Liver (tissue), 8 donors: ENCODE measurements at regions not wholly inside any gene's neighbourhood (a gene's known extent, or its start where the extent isn't known, plus 50 kb on each side); places are given as distances from the start of the nearest gene placed in this dataset.

ENCODE experiments used
- DNase-seq: peaks from one replicate; pipeline ENCODE4 v3.0.0-alpha.2; 2017; ENCODE audit warnings: low spot score
- H3K27ac ChIP-seq, 2 donors: one replicate each; pipeline ENCODE4 v1.7.0; 2013; ENCODE audit warnings: inconsistent platforms in 2 of 2, low read length in 2 of 2, control low read depth in 1 of 2, low read depth in 1 of 2, mild to moderate bottlenecking in 1 of 2
- H3K27me3 ChIP-seq, 4 donors: one replicate each; pipeline versions ENCODE4 v1.6.1 to v1.7.0; 2013; ENCODE audit warnings: low read length in 3 of 4, inconsistent platforms in 1 of 4, mild to moderate bottlenecking in 1 of 4, moderate library complexity in 1 of 4; ENCODE audit not compliant: control insufficient read depth in 4 of 4, insufficient read depth in 4 of 4
- H3K36me3 ChIP-seq, 4 donors: one replicate each; pipeline versions ENCODE4 v1.6.1 to v1.7.0; 2013; ENCODE audit warnings: low read length in 3 of 4, mild to moderate bottlenecking in 3 of 4, low read depth in 1 of 4, moderate library complexity in 1 of 4; ENCODE audit not compliant: control insufficient read depth in 4 of 4, insufficient read depth in 3 of 4
- H3K4me1 ChIP-seq, 4 donors: one replicate each; pipeline versions ENCODE4 v1.6.1 to v1.7.0; 2013; ENCODE audit warnings: low read length in 3 of 4, mild to moderate bottlenecking in 3 of 4, moderate library complexity in 1 of 4; ENCODE audit not compliant: control insufficient read depth in 4 of 4, insufficient read depth in 4 of 4
- H3K4me3 ChIP-seq, 3 donors: one replicate each; pipeline versions ENCODE4 v1.6.1 to v1.7.0; 2013; ENCODE audit warnings: low read length in 3 of 3, control low read depth in 1 of 3, low read depth in 1 of 3, mild to moderate bottlenecking in 1 of 3
- H3K9ac ChIP-seq, 2 donors: one replicate each; pipeline ENCODE4 v1.7.0; 2013; ENCODE audit warnings: low read length in 2 of 2, mild to moderate bottlenecking in 2 of 2, moderate library complexity in 2 of 2, control low read depth in 1 of 2, low read depth in 1 of 2
- H3K9me3 ChIP-seq, 4 donors: one replicate each; pipeline versions ENCODE4 v1.6.1 to v1.7.0; 2013; ENCODE audit warnings: low read length in 3 of 4; ENCODE audit not compliant: control insufficient read depth in 4 of 4
- ATF3 ChIP-seq: IDR thresholded peaks from 2 replicates; pipeline ENCODE4 v1.6.1; 2016; ENCODE audit warnings: antibody characterized with exemption
- CTCF ChIP-seq: fragments of 150-350 bp; IDR thresholded peaks from 2 replicates; pipeline ENCODE4 v1.5.1; 2017; ENCODE audit warnings: improper control_type of control experiment, low read depth, low read length; ENCODE audit not compliant: missing input control
- FOXA1 ChIP-seq: IDR thresholded peaks from 2 replicates; pipeline ENCODE4 v1.6.1; 2016; ENCODE audit warnings: antibody characterized with exemption
- GABPA ChIP-seq, 2 donors: IDR thresholded peaks in 1 of 2; conservative IDR thresholded peaks in 1 of 2; 2 replicates each; pipeline ENCODE4 v1.6.1; 2016; ENCODE audit warnings: antibody characterized with exemption in 2 of 2, mild to moderate bottlenecking in 1 of 2, moderate library complexity in 1 of 2
- HNF4G ChIP-seq: IDR thresholded peaks from 2 replicates; pipeline ENCODE4 v1.6.1; 2016; ENCODE audit warnings: antibody characterized with exemption
- JUND ChIP-seq, 2 donors: IDR thresholded peaks; 2 replicates each; pipeline ENCODE4 v1.6.1; 2016; ENCODE audit warnings: antibody characterized with exemption in 2 of 2
- MAX ChIP-seq: IDR thresholded peaks from 2 replicates; pipeline ENCODE4 v1.6.1; 2016; ENCODE audit warnings: antibody characterized with exemption
- NR2F2 ChIP-seq: IDR thresholded peaks from 2 replicates; pipeline ENCODE4 v1.6.1; 2016; ENCODE audit warnings: antibody characterized with exemption
- RAD21 ChIP-seq, 2 donors: IDR thresholded peaks; 2 replicates each; pipeline ENCODE4 v1.6.1; 2016; ENCODE audit warnings: antibody characterized with exemption in 2 of 2, mild to moderate bottlenecking in 2 of 2
- REST ChIP-seq: IDR thresholded peaks from 2 replicates; pipeline ENCODE4 v1.6.1; 2016; ENCODE audit warnings: antibody characterized with exemption, mild to moderate bottlenecking
- RXRA ChIP-seq, 2 donors: IDR thresholded peaks; 2 replicates each; pipeline ENCODE4 v1.6.1; 2017 to 2018; ENCODE audit warnings: antibody characterized with exemption in 2 of 2, mild to moderate bottlenecking in 1 of 2
- SP1 ChIP-seq: IDR thresholded peaks from 2 replicates; pipeline ENCODE4 v1.6.1; 2018; ENCODE audit warnings: antibody characterized with exemption, mild to moderate bottlenecking
- TAF1 ChIP-seq: conservative IDR thresholded peaks from 2 replicates; pipeline ENCODE4 v1.6.1; 2016; ENCODE audit warnings: antibody characterized with exemption, mild to moderate bottlenecking
- YY1 ChIP-seq: IDR thresholded peaks from 2 replicates; pipeline ENCODE4 v1.6.1; 2016; ENCODE audit warnings: antibody characterized with exemption, mild to moderate bottlenecking
- ZBTB33 ChIP-seq: IDR thresholded peaks from 2 replicates; pipeline ENCODE4 v1.6.1; 2016; ENCODE audit warnings: antibody characterized with exemption
- WGBS: extraction: QIAGEN DNeasy Blood & Tissue Kit; methylation state at CpG from one replicate; pipeline ENCODE4 v1.1.7; 2013; 5-methylcytosine and 5-hydroxymethylcytosine counted together
- donor health status: healthy.
- donor health status: healthy.
- donor health status: healthy.
- donor health status: healthy.
- donor health status: healthy.

- TF ChIP-seq CTCF: no peak
- no peak for TF ChIP-seq RXRA (IDR thresholded peaks at IDR 0.05)
- TF ChIP-seq FOXA1: no peak
- TF ChIP-seq TAF1: no peak
- TF ChIP-seq HNF4G: no peak
- TF ChIP-seq MAX: no peak
- no peak for TF ChIP-seq ATF3
- Histone ChIP-seq H3K9me3 (no peaks in the 10 kb centered on the region), H3K27ac (no peak overlapping the region), H3K27me3 (no peaks in the 10 kb centered on the region), H3K4me1 (peaks cover 0 to 4% (median 0%) of the 10 kb centered on the region in 4 donors), H3K9ac (no peak overlapping the region), H3K36me3 (no peaks in the 10 kb centered on the region), H3K4me3 (no peak overlapping the region)
- no peak for DNase-seq
- WGBS: 38% methylated on average over 2 of the region's 2 CpGs
These were observed 464.7 kb upstream of the TRAM1L1 start for GRCh38 chr4:117550085-117550484.

- H3K9ac ChIP-seq: no peak overlapping the region
- no peaks in the 10 kb centered on the region for H3K4me1 ChIP-seq
- H3K36me3 ChIP-seq: no peaks in the 10 kb centered on the region
- no peak overlapping the region for H3K27ac ChIP-seq
- H3K4me3 ChIP-seq: no peak overlapping the region
- no peak for DNase-seq
- TF ChIP-seq RAD21 (IDR thresholded peaks at IDR 0.05) (peak; percentile 75 to 76), YY1 (no peak), GABPA (IDR thresholded peaks at IDR 0.05 in 1 of 2, conservative IDR thresholded peaks at IDR 0.05 in 1 of 2) (no peak), TAF1 (no peak), RXRA (IDR thresholded peaks at IDR 0.05) (no peak), CTCF (peak; percentile 28), MAX (no peak), ATF3 (no peak), REST (no peak), HNF4G (no peak), JUND (IDR thresholded peaks at IDR 0.05) (no peak), ZBTB33 (no peak), FOXA1 (no peak), NR2F2 (no peak), SP1 (no peak)
- WGBS: 27% methylated on average over 1 of the region's 1 CpG
- H3K27me3 ChIP-seq: no peaks in the 10 kb centered on the region
- H3K9me3 ChIP-seq: no peaks in the 10 kb centered on the region
These were observed 474.0 kb upstream of the NDST3 start for GRCh38 chr4:117560329-117560728.
